GM13976 (cell line): ENCODE measurements at regions not wholly inside any gene's neighbourhood (a gene's known extent, or its start where the extent isn't known, plus 50 kb on each side); places are given as distances from the start of the nearest gene placed in this dataset.

ENCODE experiments used
- DNase-seq: peaks from one replicate; pipeline ENCODE4 v3.0.0; 2012; ENCODE audit warnings: low spot score
- in situ Hi-C: fragments of 300-500 bp; cut with MboI; formaldehyde crosslinking; loops from one replicate; pipeline ENCODE4 v1.12.0; 2022; ENCODE audit warnings: low sequenced_read_pairs, mixed read lengths, inconsistent platforms; ENCODE audit not compliant: unreplicated experiment
- TF ChIP-seq, protein P1 (sequence below): IDR thresholded peaks from 2 replicates; pipeline ENCODE4 v1.5.1; 2012; ENCODE audit warnings: borderline replicate concordance, mild to moderate bottlenecking; ENCODE audit not compliant: insufficient read depth; ENCODE audit errors: extremely low read depth, missing control alignments, control extremely low read depth

- DNase-seq, result no peak
- TF ChIP-seq, protein P1, sequence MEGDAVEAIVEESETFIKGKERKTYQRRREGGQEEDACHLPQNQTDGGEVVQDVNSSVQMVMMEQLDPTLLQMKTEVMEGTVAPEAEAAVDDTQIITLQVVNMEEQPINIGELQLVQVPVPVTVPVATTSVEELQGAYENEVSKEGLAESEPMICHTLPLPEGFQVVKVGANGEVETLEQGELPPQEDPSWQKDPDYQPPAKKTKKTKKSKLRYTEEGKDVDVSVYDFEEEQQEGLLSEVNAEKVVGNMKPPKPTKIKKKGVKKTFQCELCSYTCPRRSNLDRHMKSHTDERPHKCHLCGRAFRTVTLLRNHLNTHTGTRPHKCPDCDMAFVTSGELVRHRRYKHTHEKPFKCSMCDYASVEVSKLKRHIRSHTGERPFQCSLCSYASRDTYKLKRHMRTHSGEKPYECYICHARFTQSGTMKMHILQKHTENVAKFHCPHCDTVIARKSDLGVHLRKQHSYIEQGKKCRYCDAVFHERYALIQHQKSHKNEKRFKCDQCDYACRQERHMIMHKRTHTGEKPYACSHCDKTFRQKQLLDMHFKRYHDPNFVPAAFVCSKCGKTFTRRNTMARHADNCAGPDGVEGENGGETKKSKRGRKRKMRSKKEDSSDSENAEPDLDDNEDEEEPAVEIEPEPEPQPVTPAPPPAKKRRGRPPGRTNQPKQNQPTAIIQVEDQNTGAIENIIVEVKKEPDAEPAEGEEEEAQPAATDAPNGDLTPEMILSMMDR, result no peak
- in situ Hi-C loops, result no loop called here
Observed at GRCh38 chr9:20125727-20126126, 336.9 kb upstream of the SLC24A2 start.

DNA sequence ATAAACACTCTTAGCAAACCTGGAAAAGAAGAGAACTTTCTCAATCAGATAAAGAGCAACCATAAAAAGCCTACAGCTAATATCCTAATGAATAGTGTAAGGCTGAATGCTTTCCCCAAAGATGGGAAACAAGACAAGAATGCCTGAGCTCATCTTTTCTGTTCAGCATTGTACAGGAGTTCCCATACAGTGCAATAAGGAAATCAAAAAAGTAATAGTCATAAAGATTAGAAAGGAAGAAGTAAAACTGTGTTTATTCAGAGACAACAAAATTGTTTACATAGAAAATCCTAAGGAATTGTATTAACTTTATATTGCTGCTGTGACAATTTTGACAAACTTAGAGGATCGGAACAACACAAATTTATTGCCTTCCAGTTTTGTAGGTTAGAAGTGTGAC, 330.7 kb upstream of the SLC24A2 start:
- no peak for DNase-seq
- in situ Hi-C loops, result no loop called here
- TF ChIP-seq, protein P1, result no peak

DNA sequence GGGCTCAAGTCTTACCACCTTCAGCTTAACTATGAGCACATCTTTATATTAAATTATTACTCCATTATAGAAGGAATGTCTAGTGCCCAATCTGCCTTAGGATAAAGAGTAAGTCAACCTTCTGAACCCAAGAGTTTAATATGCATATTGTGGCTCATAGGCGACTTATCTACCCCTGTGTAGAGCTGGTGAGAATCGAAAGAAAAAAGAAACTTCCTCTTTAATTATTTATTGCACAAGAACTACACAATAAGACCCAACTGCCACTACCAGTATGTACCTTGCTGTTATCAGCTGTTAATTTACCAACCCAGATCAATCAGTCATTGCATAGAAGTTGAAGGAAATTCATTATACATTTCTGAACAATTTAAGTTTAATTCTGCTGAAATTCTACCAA, 329.1 kb upstream of the SLC24A2 start:
- in situ Hi-C loops, result no loop called here
- no peak for DNase-seq
- TF ChIP-seq, protein P1, result no peak

DNA sequence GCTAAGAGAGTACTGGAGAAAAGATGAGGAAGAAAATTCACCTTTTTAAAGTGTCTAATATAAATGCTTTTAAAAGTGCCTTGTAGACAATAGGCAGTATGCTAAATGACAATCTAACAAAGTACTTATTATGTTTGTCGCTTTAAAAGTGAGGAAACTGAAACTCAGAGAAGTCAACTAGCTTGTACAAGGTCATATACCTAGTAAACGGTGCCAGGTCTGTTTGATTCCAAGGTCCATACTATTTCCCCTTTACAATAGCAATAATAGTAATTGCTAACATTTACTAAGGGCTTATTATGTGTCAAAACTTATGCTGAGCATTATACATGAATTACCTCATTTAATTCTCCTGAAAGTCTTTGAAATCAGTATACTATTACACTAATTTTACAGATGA, 328.6 kb upstream of the SLC24A2 start:
- TF ChIP-seq, protein P1, result no peak
- DNase-seq, result no peak
- in situ Hi-C loops, result no loop called here

DNA sequence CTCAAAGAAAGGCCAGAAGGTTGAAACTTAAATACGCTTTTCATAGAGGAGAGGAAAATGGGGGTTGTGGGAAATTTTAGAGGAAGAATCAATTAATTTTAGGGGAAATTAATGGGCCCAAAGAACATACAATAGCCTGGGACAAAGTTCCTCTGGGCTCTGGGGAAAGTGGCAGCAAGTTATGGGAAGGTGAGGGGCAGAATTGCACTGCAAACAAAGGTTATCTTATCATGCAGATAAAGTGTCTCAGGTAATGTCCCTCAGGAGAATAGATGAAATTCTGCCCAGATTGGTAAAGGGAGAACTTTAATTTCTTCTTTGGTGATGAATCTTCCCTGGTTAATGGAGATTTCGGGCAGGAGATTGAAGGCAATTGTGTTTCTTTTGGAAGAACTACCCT, 326.1 kb upstream of the SLC24A2 start:
- TF ChIP-seq, protein P1, result no peak
- in situ Hi-C loops, result no loop called here
- DNase-seq, result no peak

DNA sequence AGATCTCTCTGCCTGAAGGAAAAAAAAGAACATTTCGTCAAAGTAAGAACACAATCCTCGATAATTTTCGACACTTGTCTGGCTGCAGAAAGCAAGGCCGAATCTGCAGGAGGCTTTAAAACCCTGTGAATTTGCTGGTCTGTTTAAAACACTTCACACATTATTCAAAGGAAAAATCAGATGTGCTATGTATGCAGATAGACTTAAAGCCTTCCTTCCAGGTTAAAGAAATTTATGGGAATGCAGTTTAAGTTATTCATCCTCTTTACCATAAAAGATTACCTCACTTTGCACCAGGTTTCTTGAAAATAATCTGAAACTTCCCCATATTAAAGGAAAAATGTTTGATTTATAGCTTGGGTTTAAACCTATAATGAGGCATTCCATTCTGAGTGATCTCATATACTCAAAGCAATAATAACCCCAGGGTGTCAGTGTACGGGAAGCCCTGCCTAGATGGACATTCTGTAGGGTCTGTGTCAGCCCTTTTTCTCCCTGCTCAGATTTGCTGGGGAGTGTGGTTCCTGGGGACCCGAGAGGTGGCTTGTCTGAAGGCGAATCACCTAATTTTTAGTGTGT, 323.5 kb upstream of the SLC24A2 start:
- TF ChIP-seq, protein P1, result no peak
- no peak for DNase-seq
- in situ Hi-C loops, result no loop called here
